ENCODE measurements at regions not wholly inside any gene's neighbourhood (a gene's known extent, or its start where the extent isn't known, plus 50 kb on each side); places are given as distances from the start of the nearest gene placed in this dataset.

DNA sequence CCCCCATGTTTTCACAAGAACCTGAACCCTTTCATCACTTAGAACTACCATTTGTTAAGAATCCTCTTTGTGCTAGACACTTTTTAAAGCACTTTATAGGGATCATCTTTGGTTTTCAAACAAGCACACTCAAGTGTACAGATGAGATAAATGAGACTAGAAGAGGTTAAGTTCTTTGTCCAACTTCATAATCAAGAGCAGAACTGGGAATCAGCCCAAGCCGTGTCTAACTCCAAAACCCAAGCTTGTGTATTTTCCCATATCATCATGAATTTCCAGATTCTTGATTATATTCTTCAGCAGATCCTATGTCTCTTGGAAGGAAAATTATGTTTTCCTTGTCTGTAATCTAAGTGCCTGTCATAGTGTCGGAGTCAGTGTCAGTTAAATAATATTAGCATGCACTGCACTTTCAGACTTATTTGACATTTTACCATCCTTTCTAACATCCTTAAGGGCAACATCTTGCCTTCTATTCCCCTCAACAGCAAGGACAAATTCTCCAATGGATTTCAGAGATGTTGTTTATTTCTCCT, 123.0 kb upstream of the SETBP1 start:
- no peak for DNase-seq (ENCODE audit: insufficient read length, low spot score)
- FAIRE-seq, result no peak
- TF ChIP-seq, protein P1, sequence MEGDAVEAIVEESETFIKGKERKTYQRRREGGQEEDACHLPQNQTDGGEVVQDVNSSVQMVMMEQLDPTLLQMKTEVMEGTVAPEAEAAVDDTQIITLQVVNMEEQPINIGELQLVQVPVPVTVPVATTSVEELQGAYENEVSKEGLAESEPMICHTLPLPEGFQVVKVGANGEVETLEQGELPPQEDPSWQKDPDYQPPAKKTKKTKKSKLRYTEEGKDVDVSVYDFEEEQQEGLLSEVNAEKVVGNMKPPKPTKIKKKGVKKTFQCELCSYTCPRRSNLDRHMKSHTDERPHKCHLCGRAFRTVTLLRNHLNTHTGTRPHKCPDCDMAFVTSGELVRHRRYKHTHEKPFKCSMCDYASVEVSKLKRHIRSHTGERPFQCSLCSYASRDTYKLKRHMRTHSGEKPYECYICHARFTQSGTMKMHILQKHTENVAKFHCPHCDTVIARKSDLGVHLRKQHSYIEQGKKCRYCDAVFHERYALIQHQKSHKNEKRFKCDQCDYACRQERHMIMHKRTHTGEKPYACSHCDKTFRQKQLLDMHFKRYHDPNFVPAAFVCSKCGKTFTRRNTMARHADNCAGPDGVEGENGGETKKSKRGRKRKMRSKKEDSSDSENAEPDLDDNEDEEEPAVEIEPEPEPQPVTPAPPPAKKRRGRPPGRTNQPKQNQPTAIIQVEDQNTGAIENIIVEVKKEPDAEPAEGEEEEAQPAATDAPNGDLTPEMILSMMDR (IDR thresholded peaks at IDR 0.05; ENCODE audit: insufficient read depth, missing control alignments), result no peak

DNA sequence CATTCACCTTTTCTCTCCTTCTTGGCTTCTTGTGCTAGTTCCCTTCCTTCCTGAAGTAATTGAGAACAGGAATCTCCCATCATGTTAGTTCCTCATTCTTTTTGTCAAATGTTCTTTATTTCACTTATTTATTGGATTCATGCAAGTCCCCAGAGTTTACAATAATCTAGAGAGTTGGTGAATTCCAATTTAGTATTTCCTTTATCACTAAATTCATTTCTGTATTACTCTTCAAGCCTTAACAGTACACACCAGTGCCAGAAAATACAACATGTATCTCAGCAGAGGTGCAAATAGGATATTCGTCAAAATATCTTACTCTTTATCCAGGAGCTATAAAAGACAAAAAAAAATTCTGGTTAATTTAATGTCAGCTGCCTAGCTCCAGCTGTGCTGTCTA, 121.9 kb upstream of the SETBP1 start:
- TF ChIP-seq, protein P1 (IDR thresholded peaks at IDR 0.05; ENCODE audit: insufficient read depth, missing control alignments), result no peak
- DNase-seq (ENCODE audit: insufficient read length, low spot score), result no peak
- FAIRE-seq, result no peak

DNA sequence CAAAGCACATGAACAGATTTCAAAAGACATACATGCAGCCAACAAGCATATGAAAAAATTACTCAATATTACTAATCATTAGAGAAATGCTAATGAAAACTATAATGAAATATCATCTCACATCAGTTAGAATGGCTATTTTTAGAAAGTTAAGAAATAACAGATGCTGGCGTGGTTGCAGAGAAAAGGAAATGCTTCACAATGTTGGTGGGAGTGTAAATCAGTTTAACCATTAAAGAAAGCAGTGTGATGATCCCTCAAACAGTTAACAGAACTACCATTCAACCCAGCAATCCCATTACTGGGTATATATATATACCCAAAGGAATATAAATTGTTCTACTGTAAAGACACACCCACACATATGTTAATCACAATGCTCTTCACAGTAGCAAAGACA, 117.7 kb upstream of the SETBP1 start:
- DNase-seq (ENCODE audit: insufficient read length, low spot score), result no peak
- TF ChIP-seq, protein P1 (IDR thresholded peaks at IDR 0.05; ENCODE audit: insufficient read depth, missing control alignments), result no peak
- FAIRE-seq, result no peak

DNA sequence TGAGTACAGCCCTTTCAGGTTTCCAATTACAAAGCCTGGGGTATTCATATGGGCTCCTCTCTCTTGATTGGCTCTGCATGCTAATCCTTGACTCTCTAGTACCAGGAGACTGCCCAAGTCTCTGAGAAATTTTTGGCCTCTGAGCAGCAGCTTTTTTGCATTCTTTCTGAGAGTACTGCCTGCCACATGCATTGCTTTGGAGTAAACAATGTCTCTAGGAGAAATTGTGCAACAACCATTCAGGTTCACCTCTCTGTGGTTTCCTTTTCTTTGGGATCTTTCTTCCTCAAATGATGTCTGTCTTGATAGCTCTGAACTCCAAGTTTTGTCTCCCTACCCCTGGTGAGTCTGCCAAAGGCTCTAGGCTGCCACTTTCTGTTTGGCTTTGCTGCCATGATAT, 115.8 kb upstream of the SETBP1 start:
- TF ChIP-seq, protein P1 (IDR thresholded peaks at IDR 0.05; ENCODE audit: insufficient read depth, missing control alignments), result no peak
- no peak for FAIRE-seq
- no peak for DNase-seq (ENCODE audit: insufficient read length, low spot score)

DNA sequence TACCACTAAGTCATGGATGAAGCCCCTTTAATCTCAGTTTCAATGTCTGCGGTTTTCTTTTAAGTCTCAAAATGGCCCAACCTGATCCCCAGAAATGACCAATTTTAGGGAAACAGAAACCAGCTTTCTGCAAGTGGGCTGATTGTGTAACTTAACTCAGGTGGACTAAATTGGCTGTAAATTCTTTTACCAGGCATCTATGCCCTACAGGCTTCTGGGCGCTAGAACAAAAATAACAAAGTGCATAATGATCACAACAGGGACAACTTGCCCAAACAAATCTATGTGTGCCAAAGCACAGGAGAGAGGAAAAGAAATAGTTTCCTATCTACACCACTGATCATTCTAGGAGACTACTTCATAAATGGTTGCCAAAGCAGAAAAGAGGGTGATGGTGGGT, 112.3 kb upstream of the SETBP1 start:
- FAIRE-seq (no peak), DNase-seq (ENCODE audit: insufficient read length, low spot score) (no peak)
- TF ChIP-seq, protein P1 (IDR thresholded peaks at IDR 0.05; ENCODE audit: insufficient read depth, missing control alignments), result no peak

GRCh38 chr18:44568986-44569385, 111.7 kb upstream of the SETBP1 start:
- TF ChIP-seq, protein P1 (IDR thresholded peaks at IDR 0.05; ENCODE audit: insufficient read depth, missing control alignments), result no peak
- no peak for DNase-seq (ENCODE audit: insufficient read length, low spot score)
- no peak for FAIRE-seq

DNA sequence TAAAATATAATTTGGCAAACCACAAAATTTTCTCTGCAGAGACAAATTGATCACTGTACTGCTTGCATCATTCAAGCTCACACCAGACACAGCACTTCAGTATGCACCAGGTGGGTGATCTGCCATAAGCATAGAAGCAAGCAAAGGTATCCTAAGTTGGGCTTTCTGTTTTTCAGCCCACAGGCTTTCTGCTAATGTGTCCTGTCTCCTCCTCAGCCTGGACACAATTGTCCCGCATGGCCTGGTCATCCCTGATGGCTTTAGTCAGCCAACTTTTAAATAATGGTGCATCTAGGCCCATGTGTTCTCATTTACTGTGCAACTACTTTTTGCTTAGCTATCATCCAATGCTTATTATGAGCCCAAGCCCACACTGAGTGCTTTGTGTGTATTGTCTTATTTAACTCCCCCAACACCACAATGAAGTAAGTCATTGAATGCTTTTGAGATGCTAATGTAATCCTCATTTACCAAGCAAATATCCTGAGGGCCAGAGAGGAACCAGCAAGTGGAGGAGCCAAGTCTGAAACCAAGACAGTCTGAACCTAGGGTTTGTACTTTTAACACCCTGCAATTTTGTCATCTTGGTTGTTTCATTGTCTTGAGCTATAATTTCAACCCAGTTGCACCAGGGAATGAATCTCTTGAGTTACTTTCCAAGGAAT, 111.2 kb upstream of the SETBP1 start:
- no peak for DNase-seq (ENCODE audit: insufficient read length, low spot score)
- TF ChIP-seq, protein P1 (IDR thresholded peaks at IDR 0.05; ENCODE audit: insufficient read depth, missing control alignments), result no peak
- FAIRE-seq, result no peak

All from D721Med (cell line).